DMS153 treated with DMSO at 0.1 percent for 48 hours (cell line): ENCODE measurements at regions not wholly inside any gene's neighbourhood (a gene's known extent, or its start where the extent isn't known, plus 50 kb on each side); places are given as distances from the start of the nearest gene placed in this dataset.

Experiments
- DNase-seq: peaks from one replicate; lab custom pipeline; 2025; ENCODE audit not compliant: unreplicated experiment; lab: John Stamatoyannopoulos, UW

GRCh38 chr11:69242266-69242920 is 51.6 kb upstream of the MYEOV start:
- no peak for DNase-seq

GRCh38 chr11:69243496-69244200 is 50.3 kb upstream of the MYEOV start:
- DNase-seq: no peak
